Stimulated activated naive CD4-positive, alpha-beta T cell (primary cell): ENCODE measurements at regions not wholly inside any gene's neighbourhood (a gene's known extent, or its start where the extent isn't known, plus 50 kb on each side); places are given as distances from the start of the nearest gene placed in this dataset.
"Not testable (repeated sequence)": the region's sequence is repeated elsewhere in the genome, so short reads cannot be mapped to it uniquely, and the experiment has no call there.

Experiments used
- DNase-seq, 6 experiments: peaks; one replicate each; lab custom pipeline; 2025; lab: John Stamatoyannopoulos, UW

DNA sequence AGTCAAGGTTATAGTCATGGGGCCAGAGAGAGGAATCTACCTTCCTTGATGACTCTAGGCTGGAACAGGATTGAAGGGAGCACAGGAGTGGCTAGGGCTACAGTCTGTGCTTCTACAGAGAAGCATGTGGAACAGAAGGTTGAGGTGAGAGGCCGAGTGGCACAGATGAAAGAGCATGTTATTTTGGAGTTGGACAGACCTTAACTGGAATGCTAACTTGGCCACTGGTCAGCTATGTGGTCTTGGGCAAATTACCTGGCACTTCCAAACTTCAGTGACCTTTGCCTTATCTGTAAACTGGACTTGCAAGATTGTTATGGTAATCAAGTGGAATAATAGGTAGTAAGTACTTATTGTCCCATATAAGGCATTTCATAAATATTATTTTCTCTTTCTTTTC is 252.7 kb downstream of the KCNRG start:
- no peak for DNase-seq

DNA sequence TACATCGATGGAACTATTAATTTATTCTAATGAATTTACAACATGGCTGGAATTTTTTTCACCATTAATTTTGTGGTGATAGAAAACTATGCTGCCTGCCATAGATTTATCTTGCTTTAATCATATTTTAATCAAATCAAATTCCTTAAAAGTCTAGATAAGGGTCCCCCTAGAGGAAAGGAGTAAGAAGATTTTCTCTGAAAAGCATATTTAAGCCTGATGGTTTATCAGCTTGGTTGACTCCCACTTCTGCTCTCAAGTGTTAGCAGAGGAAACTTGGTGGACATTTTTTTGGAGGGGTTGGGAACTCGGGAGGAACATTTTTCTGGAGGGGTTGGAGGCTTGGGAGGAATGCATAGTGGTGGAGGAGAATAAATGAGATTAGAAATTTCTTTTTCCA is 253.3 kb downstream of the KCNRG start:
- no peak for DNase-seq

DNA sequence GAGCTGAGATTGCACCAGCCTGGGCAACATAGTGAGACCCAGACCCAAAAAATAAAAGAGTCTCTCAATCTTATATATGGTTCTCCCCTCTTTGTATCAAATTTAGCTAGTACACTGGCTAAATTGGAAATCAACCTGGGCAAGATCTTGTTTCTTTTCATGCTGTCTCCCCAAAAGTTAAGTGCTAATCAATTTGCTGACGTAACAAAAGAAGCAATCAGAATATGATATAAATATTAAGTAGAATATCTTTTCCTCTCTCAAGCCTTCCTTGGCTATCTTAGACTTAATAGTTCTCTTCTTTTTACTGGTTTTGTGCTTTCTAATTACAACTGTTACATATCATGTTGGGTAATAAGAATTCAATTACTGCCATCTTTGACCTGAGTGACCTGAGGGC is 258.9 kb downstream of the KCNRG start:
- no peak for DNase-seq

DNA sequence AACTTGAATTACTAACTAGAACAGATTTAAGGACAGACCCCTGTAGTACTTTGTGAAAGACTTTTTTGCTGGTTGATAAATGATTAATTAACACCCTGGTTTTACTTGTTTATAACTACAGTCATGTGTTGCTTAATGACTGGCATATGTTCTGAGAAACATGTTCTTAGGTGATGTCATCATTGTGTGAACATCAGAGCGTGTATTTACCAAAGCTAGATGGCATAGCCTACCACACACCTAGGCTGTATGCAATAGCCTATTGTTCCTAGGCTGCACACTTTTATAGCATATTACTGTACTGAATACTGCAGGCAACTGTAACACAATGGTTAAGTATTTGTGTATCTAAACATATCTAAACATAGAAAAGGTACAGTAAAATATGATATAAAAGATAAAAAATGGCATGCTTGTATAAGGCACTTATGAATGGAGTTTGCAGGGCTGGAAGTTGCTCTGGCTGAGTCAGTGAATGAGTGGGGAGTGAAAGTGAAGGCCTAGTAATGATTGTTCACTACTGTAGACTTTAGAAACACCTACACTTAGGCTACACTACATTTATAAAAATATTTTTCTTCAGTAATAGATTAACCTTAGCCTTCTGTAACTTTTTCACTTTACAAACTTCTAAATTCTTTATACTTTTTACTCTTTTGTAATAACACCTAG is 260.3 kb downstream of the KCNRG start:
- no peak for DNase-seq

DNA sequence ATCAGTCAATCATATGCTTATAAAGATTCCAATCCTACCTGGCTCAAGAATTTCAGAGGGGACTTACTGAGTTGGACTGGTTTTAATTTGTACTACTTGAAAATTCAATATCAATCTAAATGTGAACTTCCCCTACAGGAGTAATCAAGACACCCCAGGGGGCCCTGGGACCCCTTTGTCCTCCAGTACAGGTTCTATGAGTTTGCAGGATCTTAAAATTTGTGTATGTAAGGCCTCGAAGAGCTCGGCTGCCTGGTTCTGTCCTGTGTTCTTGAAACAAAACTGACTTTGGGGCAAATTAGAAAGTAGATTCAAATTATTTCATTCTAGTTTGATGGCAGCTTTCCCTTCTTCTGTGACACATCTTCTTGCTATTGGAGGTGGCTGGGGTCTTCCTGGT is 261.3 kb downstream of the KCNRG start:
- DNase-seq = no peak

DNA sequence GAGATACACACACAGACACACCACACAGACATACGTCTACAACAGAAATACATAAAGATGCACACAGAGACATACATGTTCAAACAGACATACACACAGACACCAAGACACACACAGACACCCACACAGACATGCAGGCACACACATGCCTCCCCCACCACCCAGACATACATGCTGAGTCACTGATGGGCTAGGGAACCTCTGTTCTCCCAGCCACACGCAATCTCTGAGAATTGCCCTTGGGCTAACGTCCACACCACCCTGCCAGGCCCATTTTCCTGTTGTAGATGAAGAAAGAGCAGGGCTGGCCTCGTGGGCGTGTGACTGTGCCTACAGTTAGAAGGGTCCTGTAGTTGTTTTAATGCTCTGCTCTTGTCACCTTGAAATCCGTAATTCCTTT is 261.9 kb downstream of the KCNRG start:
- DNase-seq = no peak

DNA sequence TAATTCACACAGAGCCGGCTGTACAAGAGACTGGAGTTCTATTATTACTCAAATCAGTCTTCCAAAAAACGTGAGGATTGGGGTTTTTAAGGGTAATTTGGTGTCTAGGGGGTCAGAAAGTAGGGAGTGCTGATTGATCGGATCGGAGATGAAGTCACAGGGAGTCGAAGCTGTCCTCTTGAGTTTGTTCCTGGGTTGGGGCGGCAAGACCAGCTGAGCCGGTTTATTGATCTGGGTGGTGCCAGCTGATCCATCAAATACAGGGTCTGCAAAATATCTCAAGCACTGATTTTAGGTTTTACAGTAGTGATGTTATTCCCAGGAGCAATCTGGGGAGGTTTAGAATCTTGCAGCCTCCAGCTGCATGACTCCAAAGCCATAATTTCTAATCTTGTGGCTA is 262.7 kb downstream of the KCNRG start:
- no peak for DNase-seq

DNA sequence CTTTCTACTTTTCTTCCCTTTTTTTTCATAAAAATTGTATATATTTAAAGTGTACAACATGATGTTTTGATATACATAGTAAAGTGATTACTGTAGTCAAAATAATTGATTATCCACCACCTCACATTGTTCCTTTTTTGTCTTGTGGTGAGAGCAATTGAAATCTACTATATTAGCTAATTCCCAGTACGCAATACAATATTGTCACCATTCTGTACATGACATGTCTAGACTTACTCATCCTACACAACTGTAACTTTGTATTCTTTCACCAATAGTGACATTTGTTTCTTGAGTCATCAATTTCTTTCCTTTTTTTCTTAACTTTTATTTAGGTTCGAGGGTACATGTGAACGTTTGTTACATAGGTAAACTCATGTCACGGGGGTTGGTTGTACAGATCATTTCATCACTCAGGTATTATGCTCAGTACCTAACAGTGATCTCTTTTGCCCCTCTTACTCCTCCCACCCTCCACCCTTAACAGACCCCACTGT is 265.2 kb downstream of the KCNRG start:
- DNase-seq = no peak

DNA sequence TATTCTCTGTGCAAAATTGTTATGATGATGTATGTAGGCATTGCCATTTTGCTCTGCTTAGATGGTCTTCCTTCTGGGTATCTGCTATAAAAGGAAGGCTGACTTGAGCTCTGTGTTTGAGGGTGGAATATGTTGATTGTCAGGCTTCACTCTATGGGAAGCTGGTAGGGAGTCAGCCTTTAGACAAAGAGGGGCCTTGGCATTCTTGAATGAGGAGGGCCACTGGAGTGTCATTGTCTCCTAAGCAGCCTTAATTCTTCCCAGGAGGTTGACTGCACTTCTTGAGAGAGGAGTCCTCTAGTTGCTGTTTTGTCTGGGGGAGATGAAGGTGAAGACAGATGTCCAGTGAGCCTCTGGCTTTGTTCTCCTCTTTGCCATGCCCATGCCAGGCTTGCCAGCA is 266.8 kb downstream of the KCNRG start:
- no peak for DNase-seq

DNA sequence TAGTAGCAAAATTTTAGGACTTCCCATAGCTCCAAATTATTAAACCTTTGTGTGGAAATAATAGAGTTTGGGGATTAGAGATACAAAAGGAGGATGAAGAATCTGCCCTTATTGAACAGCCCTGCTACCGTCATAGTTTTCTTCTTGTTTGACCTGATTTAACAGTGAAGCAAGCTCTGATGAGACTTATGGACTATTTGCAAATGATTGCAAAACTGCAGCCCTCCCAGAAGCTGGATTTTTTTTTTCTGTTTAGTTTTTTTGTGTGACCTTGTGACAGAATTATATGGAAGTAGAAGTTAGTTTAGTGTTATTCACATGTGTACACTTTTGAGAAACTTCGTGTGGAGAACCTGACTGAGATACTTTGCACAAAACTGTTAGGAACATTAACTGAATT is 267.8 kb downstream of the KCNRG start:
- no peak for DNase-seq

DNA sequence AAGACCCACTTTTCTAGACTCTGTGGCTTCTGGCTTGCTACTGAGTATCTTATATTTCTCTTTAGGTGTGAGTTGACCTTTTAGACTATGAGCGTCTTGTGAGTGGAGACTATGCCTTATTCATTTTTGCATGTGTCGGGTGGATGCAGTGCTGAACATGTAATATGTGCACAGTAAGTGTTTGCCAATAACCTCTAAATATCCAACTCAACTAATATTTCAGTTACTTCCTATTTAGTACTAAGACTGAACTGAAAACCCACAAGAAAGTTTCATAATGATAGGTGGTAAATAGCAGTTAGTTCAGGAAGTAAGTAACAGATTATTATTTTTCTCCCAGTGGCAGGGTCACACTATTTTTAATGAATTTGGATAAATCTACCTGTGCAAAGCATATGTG is 269.3 kb downstream of the KCNRG start:
- no peak for DNase-seq

DNA sequence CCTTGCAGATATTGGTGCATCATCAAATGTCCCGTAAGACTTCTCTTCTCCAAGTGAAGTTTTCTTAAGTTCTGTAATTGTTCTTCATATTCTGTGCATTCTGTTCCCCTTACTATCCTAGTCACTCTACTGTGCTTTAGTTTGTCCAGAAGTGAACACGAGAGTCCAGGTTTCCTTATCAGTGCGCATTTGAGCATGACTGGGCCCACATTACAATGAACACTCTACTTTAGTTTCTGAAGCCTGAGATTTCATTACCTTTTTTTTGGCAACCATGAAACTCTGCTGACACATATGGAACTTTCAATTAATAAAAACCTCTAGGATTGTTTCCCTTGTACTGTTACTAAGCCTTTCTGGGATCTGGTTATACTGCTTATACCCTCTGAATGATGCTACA is 270.0 kb downstream of the KCNRG start:
- no peak for DNase-seq

DNA sequence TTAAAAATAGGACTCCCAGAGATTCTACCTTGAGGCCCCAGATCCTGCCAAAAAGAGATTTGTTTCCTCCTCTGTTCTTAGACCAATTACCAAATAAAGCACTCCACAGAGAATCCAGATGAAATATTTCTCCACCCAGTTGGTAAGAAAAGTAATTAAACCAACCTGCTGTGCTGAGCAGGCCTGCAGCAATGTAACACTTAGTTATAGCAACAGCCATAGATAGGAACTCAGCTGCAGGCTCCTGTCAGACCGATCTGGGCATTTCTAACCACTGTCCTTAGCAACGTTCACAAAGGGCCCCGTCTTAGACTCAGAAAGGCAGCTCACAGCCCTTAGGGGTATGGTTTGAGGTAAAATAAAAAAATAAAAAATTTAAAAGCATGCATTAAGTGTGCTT is 271.1 kb downstream of the KCNRG start:
- no peak for DNase-seq

DNA sequence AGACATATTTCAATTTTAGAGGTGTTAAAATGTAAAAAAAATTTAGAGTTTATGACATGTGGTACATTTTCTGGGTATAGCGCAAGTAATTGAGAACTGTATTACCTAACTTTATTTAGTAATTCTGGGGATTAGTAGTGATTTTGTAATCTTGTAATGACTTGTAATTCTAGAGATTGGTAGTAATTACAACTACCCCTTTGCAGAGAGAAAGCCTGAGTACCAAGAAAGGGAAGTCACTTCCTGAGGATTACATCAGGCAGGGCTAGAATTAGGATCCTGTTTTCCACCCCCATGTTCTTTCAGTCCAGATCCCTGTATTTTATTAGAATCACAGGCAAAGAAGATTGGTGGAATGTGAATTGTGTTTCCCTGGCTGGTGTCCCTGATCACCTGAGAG is 274.9 kb downstream of the KCNRG start:
- no peak for DNase-seq

DNA sequence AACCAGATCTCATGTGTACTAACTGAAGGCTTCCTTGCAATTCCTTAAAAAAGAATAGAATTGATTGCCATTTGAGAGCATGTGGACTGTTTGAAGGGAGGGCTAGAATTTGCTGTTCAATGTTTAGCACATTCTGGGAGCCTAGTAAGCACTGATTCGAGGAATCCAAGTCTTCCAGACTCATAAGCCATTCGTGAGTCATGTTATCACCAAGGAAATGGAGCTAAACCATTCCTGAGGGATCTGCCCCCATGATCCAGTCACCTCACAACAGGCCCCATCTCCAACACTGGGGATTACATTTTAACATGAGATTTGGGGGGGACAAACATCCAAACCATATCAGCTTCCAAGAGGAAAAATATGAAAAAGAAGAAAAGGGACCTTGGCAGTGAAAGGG is 276.4 kb downstream of the KCNRG start:
- no peak for DNase-seq

DNA sequence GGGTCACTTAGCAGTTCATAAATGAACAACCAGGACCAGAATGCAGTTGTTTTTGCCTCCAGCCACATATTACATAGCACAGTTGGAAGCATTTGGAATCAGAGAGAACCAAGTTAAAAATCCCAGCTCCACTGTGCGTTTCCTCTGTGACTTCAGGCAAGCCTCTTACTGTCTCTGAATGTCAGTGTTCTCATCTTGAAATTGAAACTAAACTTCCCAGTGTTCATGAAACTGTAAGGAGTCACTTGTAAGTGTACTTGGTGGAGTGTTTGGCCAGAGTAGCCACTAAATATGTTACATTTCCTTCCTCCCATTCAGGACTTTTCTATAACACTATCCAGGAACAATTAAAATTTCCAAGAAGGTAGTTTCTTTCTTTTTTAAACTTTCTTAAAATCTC is 276.8 kb downstream of the KCNRG start:
- no peak for DNase-seq

DNA sequence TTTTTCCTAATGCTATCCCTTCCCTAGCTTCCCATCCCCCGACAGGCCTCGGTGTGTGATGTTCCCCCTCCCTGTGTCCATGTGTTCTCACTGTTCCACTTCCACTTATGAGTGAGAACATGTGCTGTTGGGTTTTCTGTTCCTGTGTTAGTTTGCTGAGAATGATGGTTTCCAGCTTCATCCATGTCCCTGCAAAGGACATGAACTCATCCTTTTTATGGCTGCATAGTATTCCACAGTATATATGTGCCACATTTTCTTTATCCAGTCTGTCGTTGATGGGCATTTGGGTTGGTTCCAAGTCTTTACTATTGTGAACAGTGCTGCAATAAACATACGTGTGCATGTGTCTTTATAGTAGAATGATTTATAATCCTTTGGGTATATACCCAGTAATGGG is 279.2 kb downstream of the KCNRG start:
- DNase-seq = not testable (repeated sequence)

DNA sequence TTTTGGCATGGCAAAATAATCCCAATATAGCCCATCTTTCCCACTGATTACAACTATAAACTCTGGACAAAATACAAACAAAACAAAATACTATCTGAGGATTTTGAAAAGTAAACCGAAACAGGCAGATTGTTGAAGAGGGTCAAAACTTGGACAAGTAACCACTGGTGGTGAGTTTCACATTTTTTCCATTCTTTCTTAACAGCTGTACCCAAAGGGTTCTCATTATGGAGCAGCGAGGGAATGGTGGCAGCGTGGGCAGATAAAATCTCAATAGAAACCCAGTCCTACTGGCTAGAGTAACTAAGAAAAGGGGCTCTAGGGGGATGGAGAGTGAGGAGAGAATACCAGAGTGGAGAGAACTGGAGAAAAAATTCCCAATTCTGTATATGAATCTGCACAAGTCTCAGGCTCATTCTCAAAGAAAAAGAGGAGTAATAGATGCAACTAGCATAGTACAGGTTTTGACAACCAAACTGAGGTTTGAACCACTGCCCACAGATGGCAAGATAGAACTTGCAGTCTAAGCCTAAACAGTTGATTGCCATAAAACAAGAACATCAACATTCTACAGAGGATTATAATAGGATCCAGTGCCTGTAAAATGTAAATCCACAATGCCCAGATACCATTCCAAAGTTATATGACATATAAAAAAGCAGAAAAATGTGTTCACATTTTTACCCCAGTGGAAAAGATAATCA is 284.5 kb downstream of the KCNRG start:
- no peak for DNase-seq

DNA sequence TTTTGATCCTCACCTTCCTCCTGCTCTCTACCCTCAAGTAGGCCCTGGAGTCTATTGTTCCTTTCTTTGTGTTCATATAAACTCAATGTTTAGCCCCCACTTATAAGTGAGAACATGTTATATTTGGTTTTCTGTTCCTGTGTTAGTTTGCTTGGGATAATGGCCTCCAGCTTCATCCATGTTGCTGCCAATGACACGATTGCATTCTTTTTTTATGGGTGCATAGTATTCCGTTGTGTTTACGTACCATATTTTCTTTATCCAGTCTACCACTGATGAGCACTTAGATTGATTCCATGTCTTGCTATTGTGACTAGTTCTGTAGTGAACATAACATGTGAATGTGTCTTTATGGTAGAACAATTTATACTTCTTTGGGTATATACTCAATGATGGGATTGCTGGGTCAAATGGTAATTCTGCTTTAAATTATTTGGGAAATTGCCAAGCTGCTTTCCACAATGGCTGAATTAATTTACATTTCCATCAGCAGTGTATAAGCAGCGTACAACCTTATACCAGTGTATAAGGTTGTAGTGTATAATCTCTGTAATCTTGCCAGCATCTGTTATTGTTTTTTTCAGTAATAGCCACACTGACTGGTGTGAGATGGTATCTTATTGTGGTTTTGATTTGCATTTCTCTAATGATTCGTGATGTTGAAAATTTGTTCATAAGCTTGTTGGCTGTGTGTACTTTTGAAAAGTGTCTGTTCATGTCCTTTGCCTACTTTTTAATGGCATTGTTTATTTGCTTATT is 288.9 kb downstream of the KCNRG start:
- no peak for DNase-seq

DNA sequence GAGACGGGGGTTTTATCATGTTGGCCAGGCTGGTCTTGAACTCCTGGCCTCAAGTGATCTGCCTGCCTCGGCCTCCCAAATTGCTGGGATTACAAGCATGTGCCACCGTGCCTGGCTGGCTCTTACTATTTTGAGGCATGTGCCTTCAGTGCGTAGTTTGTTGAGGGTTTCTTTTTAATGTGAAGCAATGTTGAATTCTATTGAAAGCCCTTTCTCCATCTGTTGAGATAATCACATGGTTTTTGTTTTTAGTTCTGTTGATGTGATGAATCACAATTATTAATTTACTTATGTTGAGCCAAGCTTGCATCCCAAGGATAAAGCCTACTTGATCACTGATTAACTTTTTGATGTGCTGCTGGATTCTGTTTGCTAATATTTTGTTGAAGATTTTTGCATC is 290.9 kb downstream of the KCNRG start:
- DNase-seq = no peak

DNA sequence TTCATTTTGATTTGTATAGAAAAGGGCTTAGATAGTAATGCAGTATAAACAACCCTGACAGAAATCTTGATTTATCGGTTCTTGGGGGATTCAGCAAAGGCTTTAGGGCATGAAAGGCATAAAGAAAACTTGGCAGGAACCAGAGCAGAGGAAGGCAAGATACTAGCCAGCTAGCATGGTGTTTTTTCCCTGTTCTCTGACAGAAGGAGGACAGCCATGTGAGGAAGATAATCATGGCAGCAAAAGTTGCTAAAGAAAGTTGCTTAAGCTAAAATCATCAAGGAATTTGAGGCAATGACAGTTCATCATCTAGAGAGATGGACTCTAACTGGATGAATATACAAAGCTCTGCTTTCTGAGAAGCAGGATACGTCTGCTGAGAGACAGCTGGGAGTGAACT is 294.1 kb downstream of the KCNRG start:
- no peak for DNase-seq

DNA sequence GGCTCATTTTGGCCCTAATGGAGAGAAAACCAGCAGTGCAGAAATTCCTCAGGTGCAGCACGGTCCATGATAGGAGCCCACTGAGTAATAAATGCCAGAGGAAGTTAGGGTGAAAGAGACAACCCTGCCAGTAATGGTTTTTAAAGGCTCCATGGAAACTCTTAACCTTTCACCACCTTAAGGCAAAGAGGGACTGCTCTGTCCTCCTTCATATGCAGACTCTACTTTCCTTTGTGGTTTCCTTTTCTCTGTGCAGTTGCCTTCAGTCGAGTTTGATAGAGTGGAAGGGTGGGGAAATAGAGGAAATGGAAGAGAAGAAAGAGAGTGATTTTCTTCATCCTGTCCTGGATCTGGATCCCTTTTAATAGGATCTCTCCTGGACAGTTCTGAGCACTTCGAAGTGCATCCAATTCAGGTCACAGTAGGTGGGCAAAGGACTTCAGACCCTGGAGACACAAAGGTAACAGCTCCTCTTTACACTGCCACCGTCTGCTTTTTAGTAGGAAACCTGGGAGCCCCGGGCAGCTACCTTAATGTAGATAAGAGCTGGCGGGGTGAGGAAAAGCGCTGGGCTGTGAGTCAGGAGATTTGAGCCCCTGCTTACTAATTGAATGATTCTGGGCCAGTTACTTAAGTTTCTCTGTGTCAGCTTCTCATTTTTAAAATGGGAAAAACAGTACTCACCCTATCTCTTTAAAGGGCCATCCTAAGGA is 294.8 kb downstream of the KCNRG start:
- no peak for DNase-seq

DNA sequence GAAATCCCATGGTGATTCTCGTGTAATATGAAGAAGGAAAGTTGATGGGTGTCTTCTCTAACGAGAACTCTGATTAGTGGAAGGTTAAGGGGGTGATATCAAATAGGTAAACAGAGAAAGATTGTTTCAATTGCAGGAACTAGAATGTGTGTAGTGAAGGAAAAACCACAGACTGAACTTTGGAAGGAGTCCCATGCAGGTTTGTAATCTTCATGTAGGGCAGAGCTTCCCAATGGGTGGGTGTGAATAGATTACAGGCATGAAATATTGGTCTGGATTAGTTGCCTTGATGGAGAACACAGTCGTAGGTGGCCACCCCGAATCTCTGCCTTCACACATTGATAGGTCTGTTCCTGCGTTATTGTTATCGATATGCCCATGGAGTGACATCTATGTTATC is 295.5 kb downstream of the KCNRG start:
- no peak for DNase-seq
